HFF-Myc (cell line): ENCODE measurements at regions not wholly inside any gene's neighbourhood (a gene's known extent, or its start where the extent isn't known, plus 50 kb on each side); places are given as distances from the start of the nearest gene placed in this dataset.

Experiments used
- DNase-seq: peaks from one replicate; pipeline ENCODE4 v3.0.0-alpha.2; 2011; ENCODE audit warnings: low read depth; ENCODE audit errors: extremely low read depth
- H3K4me3 ChIP-seq: replicated peaks from 2 replicates; pipeline ENCODE4 v1.5.1; 2011; ENCODE audit warnings: low read depth, mild to moderate bottlenecking, control low read depth, low read length
- TF ChIP-seq, protein P1 (sequence below): IDR thresholded peaks from 2 replicates; pipeline ENCODE4 v1.5.1; 2012; ENCODE audit warnings: mild to moderate bottlenecking, low read depth, low read length, control low read depth; ENCODE audit errors: missing control alignments

DNA sequence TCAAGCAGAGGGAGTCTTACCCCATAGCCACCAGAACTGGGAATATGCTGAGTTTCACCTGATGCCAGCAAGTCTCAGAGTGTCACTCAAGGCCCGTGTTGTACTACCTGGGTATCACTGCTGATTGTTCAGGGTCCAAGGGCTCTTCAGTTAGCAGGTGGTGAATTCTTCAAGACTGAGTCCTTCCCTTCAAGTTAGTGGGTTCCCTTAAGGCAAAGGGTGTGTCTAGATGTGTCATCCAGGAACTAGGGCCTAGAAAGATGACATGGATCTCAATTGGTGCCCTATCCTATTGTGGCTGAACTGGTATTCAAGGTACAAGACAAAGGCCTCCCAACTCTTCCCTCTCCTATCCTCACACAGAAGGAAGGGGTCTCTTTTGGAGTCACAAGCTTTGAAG lies 159.9 kb upstream of the DIPK2B start:
- no peak overlapping the region for H3K4me3 ChIP-seq
- DNase-seq, result no peak
- TF ChIP-seq, protein P1, sequence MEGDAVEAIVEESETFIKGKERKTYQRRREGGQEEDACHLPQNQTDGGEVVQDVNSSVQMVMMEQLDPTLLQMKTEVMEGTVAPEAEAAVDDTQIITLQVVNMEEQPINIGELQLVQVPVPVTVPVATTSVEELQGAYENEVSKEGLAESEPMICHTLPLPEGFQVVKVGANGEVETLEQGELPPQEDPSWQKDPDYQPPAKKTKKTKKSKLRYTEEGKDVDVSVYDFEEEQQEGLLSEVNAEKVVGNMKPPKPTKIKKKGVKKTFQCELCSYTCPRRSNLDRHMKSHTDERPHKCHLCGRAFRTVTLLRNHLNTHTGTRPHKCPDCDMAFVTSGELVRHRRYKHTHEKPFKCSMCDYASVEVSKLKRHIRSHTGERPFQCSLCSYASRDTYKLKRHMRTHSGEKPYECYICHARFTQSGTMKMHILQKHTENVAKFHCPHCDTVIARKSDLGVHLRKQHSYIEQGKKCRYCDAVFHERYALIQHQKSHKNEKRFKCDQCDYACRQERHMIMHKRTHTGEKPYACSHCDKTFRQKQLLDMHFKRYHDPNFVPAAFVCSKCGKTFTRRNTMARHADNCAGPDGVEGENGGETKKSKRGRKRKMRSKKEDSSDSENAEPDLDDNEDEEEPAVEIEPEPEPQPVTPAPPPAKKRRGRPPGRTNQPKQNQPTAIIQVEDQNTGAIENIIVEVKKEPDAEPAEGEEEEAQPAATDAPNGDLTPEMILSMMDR, result no peak

DNA sequence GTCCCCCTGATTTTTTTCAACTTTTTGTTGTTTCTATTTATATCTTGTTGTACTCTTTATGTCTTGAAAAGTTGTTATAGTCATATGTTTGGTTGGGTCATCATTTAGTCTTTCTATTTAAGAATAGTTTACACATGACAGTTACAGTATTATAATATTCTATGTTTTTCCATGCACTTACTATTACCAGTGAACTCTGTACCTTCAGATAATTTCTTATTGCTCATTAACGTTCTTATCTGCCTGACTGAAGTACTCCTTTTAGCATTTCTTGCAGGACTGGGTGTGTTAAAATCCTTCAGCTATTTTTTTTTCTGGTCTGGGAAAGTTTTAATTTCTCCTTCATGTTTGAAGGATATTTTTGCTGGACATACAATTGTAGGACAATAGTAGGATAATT lies 157.7 kb upstream of the DIPK2B start:
- TF ChIP-seq, protein P1, result no peak
- no peak for DNase-seq
- no peak overlapping the region for H3K4me3 ChIP-seq

DNA sequence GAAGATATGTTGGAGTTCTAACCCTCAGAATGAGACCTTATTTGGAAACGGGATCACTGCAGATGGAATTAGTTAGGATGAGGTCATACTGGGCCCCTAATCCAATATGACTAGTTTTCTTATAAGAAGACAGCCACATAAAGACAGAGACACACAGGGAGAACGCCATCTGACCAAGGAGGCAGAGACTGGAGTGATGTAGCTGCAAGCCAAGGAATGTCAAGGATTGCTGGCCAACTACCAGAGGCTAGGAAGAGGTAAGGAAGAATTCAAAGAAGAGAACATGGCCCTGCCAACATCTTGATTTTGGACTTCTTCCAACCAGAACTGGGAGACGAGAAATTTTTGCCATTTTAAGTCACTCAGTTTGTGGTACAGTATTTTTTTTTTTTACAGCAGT lies 152.8 kb upstream of the DIPK2B start:
- TF ChIP-seq, protein P1, result no peak
- no peak for DNase-seq
- no peak overlapping the region for H3K4me3 ChIP-seq

DNA sequence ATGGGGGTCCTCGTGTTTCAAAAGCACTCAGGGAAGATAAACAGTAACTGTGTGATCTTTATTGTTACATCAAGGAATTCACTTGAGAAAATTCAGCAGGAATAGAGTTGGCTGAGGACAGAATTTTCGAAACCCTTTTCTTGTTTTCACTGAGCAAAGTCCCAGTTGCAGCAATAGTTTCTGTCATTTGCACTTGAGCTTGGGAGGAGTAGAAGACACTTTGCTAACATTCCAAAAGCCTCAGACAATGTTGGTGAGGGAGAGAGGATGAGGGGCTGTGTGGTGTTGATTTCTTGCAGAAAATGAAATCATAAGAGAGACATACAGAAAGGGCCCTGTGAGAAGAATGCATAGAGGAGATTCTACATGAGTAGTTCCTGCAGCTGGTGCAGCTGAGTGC lies 151.9 kb upstream of the DIPK2B start:
- TF ChIP-seq, protein P1, result no peak
- no peak overlapping the region for H3K4me3 ChIP-seq
- no peak for DNase-seq

DNA sequence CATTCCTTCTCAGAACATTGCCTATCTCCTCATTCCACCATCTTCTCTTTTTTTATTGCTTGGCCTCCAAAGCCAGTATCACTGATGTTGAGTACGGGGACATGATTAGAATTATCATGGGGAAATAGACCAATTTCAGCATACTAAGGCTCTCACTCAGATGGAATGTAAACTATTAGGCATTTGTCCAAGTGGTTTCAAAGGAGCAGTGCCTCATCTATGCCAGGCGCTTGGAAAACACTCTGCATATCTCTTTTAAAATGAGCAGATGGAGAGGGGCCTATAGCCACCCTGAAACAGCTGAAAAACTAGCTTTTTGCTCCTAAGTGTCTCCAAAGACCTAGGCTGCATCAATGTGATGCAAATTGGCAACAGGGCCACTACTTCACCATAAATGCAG lies 150.8 kb upstream of the DIPK2B start:
- no peak overlapping the region for H3K4me3 ChIP-seq
- DNase-seq, result no peak
- TF ChIP-seq, protein P1, result no peak

DNA sequence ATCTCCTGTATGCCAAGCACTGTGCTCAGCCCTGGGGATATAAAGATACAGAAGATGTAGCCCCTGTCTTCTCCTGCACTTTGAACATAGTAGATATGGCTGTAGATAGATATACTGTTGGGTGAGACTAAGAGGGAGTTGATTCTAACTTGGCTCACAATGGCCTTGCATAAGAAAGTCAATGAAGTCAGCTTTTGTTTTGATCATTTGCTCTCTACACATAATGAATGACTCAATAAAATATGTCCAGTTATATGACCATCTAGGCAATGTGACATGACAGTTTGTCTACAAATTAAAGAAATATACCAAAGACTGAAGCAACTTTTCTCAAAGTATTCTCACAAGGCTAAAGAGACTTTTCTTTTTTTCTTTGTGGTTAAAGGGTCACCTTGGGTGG lies 147.6 kb upstream of the DIPK2B start:
- DNase-seq, result no peak
- TF ChIP-seq, protein P1, result no peak
- no peak overlapping the region for H3K4me3 ChIP-seq

DNA sequence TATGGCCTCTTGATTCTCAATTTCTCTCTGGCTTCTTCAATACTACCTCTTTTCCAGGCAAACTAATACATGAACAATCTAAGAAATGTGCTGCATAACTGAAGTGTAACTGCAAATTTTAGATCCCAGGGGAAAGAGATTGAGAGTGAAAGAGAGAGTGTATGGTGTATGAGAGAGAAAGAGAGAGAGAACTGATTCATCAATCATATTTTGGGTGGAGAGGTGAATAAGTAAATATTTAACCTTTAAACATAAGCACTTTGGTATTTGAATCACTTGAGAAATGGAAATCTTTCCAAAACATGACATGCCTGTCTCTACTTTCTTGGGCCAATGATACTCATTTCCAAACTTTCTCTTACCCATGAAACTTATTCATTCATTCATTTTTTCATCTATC lies 147.2 kb upstream of the DIPK2B start:
- no peak for DNase-seq
- H3K4me3 ChIP-seq, result no peak overlapping the region
- TF ChIP-seq, protein P1, result no peak
